Omental fat pad (tissue), 3 donors: ENCODE measurements at regions not wholly inside any gene's neighbourhood (a gene's known extent, or its start where the extent isn't known, plus 50 kb on each side); places are given as distances from the start of the nearest gene placed in this dataset.

Source experiments
- ATAC-seq: fragments of 150-250 bp; one replicate; pipeline ENCODE4 v1.9.1; 2016; ENCODE audit warnings: mild to moderate bottlenecking, moderate library complexity; ENCODE audit not compliant: low FRiP score
- DNase-seq: peaks from one replicate; pipeline ENCODE4 v3.0.0-alpha.2; 2019; ENCODE audit warnings: low spot score
- CTCF ChIP-seq, 3 donors: fragments of 450-650 bp; IDR thresholded peaks; one replicate each; pipeline ENCODE4 v1.5.1; 2016 to 2017; ENCODE audit warnings: antibody characterized with exemption in 3 of 3, mild to moderate bottlenecking in 3 of 3, moderate library complexity in 2 of 3

- ATAC-seq = no peak
- no peak for TF ChIP-seq CTCF (IDR thresholded peaks at IDR 0.05)
- DNase-seq = no peak
Observed at GRCh38 chr17:55660178-55660886, 62.3 kb downstream of the TMEM100 start.

- DNase-seq (no peak), ATAC-seq (no peak)
- TF ChIP-seq CTCF (IDR thresholded peaks at IDR 0.05) = no peak
Observed at GRCh38 chr17:55659661-55660060, 63.0 kb downstream of the TMEM100 start.

- TF ChIP-seq CTCF (IDR thresholded peaks at IDR 0.05) = no peak
- DNase-seq (no peak), ATAC-seq (no peak)
Observed at GRCh38 chr17:55655777-55656176, 66.9 kb downstream of the TMEM100 start.

- DNase-seq = no peak
- ATAC-seq = no peak
- TF ChIP-seq CTCF (IDR thresholded peaks at IDR 0.05) = no peak
Observed at GRCh38 chr17:55654821-55655220, 67.8 kb downstream of the TMEM100 start.

GRCh38 chr17:55654022-55654421 is 68.6 kb downstream of the TMEM100 start:
- DNase-seq = no peak
- no peak for ATAC-seq
- no peak for TF ChIP-seq CTCF (IDR thresholded peaks at IDR 0.05)

- TF ChIP-seq CTCF (IDR thresholded peaks at IDR 0.05) = no peak
- no peak for ATAC-seq
- no peak for DNase-seq
Observed at GRCh38 chr17:55652825-55653224, 69.8 kb downstream of the TMEM100 start.

- ATAC-seq = no peak
Observed at GRCh38 chr17:55652114-55652823, 70.4 kb downstream of the TMEM100 start.

More at GRCh38 chr17:55652114-55652823, 70.4 kb downstream of the TMEM100 start:
- no peak for TF ChIP-seq CTCF (IDR thresholded peaks at IDR 0.05)
- DNase-seq = no peak
